ENCODE measurements at regions not wholly inside any gene's neighbourhood (a gene's known extent, or its start where the extent isn't known, plus 50 kb on each side); places are given as distances from the start of the nearest gene placed in this dataset.

- TF ChIP-seq CTCF (IDR thresholded peaks at IDR 0.05; ENCODE audit: low read depth, low read length) (no peak), EZH2phosphoT487 (IDR thresholded peaks at IDR 0.05; ENCODE audit: low read depth) (no peak)
These were observed 188.8 kb upstream of the PAPPA start for GRCh38 chr9:115964710-115965347.

Data from OCI-LY3 (cell line).